ENCODE measurements at regions not wholly inside any gene's neighbourhood (a gene's known extent, or its start where the extent isn't known, plus 50 kb on each side); places are given as distances from the start of the nearest gene placed in this dataset.

DNA sequence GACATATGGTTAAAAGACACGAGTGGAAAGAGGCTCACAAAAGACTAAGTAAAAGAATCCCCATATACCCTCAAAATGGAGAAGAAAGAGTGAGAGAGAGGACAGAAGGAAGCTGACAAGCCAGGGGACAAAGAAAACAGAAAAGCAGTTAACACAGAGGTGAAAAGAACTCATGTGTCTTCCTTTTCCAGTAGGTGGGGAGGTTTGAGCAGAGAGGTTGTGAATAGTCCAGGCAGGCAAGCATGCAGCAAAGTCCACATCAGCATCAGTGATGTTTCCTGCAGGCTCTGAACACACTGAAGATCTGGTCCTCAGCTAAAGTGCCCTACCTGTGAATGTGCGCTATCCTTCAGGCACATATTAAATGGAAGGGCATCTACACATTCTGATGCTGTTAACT, 196.5 kb upstream of the IRAK1BP1 start:
- TF ChIP-seq, protein P1, sequence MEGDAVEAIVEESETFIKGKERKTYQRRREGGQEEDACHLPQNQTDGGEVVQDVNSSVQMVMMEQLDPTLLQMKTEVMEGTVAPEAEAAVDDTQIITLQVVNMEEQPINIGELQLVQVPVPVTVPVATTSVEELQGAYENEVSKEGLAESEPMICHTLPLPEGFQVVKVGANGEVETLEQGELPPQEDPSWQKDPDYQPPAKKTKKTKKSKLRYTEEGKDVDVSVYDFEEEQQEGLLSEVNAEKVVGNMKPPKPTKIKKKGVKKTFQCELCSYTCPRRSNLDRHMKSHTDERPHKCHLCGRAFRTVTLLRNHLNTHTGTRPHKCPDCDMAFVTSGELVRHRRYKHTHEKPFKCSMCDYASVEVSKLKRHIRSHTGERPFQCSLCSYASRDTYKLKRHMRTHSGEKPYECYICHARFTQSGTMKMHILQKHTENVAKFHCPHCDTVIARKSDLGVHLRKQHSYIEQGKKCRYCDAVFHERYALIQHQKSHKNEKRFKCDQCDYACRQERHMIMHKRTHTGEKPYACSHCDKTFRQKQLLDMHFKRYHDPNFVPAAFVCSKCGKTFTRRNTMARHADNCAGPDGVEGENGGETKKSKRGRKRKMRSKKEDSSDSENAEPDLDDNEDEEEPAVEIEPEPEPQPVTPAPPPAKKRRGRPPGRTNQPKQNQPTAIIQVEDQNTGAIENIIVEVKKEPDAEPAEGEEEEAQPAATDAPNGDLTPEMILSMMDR (IDR thresholded peaks at IDR 0.05), result no peak
- TF ChIP-seq POLR2AphosphoS5 (IDR thresholded peaks at IDR 0.05) (no peak), POLR2A (IDR thresholded peaks at IDR 0.05) (no peak)

Data from breast epithelium (tissue), 3 donors.